A549 (cell line): ENCODE measurements at regions not wholly inside any gene's neighbourhood (a gene's known extent, or its start where the extent isn't known, plus 50 kb on each side); places are given as distances from the start of the nearest gene placed in this dataset.

Source experiments
- CTCF ChIP-seq: fragments of >200 bp; sonication (Bioruptor Twin); formaldehyde crosslinking; IDR thresholded peaks from 3 replicates; pipeline ENCODE4 v1.5.1; 2016
- EHMT2 ChIP-seq: fragments of 200-600 bp; sonication (generic); IDR thresholded peaks from 2 replicates; pipeline ENCODE4 v1.6.1; 2016; ENCODE audit warnings: antibody characterized with exemption, low read depth, mild to moderate bottlenecking, moderate library complexity
- ELK1 ChIP-seq: fragments of 150-350 bp; IDR thresholded peaks from 2 replicates; pipeline ENCODE4 v1.6.1; 2014; ENCODE audit warnings: low read depth, mild to moderate bottlenecking, low read length
- ESRRA ChIP-seq: fragments of 150-350 bp; IDR thresholded peaks from 2 replicates; pipeline ENCODE4 v1.6.1; 2014; ENCODE audit warnings: mild to moderate bottlenecking, low read length, borderline replicate concordance
- JUN ChIP-seq, 2 experiments: fragments of >200 bp; sonication (Bioruptor Twin); formaldehyde crosslinking; IDR thresholded peaks; 2 replicates in 1 of 2; 3 replicates in 1 of 2; pipeline ENCODE4 v1.6.1; 2016 to 2017
- KDM5A ChIP-seq: fragments of 200-600 bp; sonication (generic); IDR thresholded peaks from 2 replicates; pipeline ENCODE4 v1.6.1; 2016; ENCODE audit warnings: antibody characterized with exemption, mild to moderate bottlenecking
- MAX ChIP-seq: IDR thresholded peaks from 2 replicates; pipeline ENCODE4 v1.6.1; 2012
- MYC ChIP-seq: IDR thresholded peaks from 2 replicates; pipeline ENCODE4 v1.6.1; 2012; ENCODE audit warnings: mild to moderate bottlenecking, inconsistent platforms, low read length, improper control_type of control experiment, borderline replicate concordance
- POLR2A ChIP-seq: IDR thresholded peaks from 2 replicates; pipeline ENCODE4 v1.6.1; 2012; ENCODE audit warnings: mild to moderate bottlenecking, low read length
- POLR2AphosphoS2 ChIP-seq: conservative IDR thresholded peaks from 2 replicates; pipeline ENCODE4 v1.6.1; 2012; ENCODE audit warnings: low read length, improper control_type of control experiment, inconsistent platforms
- RAD21 ChIP-seq, 2 experiments: fragments of >200 bp in 1 of 2; sonication (Bioruptor Twin) in 1 of 2; formaldehyde crosslinking in 1 of 2; IDR thresholded peaks in 1 of 2; conservative IDR thresholded peaks in 1 of 2; 2 replicates in 1 of 2; 3 replicates in 1 of 2; pipeline ENCODE4 v1.6.1; 2012 to 2018; ENCODE audit warnings: inconsistent platforms in 1 of 2
- RCOR1 ChIP-seq: fragments of 150-350 bp; IDR thresholded peaks from 2 replicates; pipeline ENCODE4 v1.6.1; 2014; ENCODE audit warnings: antibody characterized with exemption, low read length, low read depth
- USF2 ChIP-seq: fragments of 450-650 bp; IDR thresholded peaks from 2 replicates; pipeline ENCODE4 v1.6.1; 2014; ENCODE audit warnings: antibody characterized with exemption

GRCh38 chr4:20529691-20530090 lies 170.6 kb upstream of the PACRGL start:
- TF ChIP-seq MAX (no peak), ELK1 (no peak), CTCF (no peak), POLR2A (no peak), EHMT2 (no peak), RCOR1 (no peak), MYC (no peak), KDM5A (no peak), USF2 (no peak), ESRRA (no peak), RAD21 (conservative IDR thresholded peaks at IDR 0.05 in 1 of 2, IDR thresholded peaks at IDR 0.05 in 1 of 2) (no peak), JUN (IDR thresholded peaks at IDR 0.05) (no peak), POLR2AphosphoS2 (no peak)
